SK-N-SH (cell line): ENCODE measurements at regions not wholly inside any gene's neighbourhood (a gene's known extent, or its start where the extent isn't known, plus 50 kb on each side); places are given as distances from the start of the nearest gene placed in this dataset.

Experiments
- CTCF ChIA-PET: fragments of 300-600, 350-600 bp; formaldehyde crosslinking; extraction: SDS; loops from one replicate; lab custom pipeline; 2021; lab: Yijun Ruan, JAX
- POLR2A ChIA-PET: fragments of 350-600 bp; sonication (Branson Sonifier 250); formaldehyde crosslinking; extraction: SDS; loops from one replicate; lab custom pipeline; 2020; ENCODE audit warnings: antibody characterized with exemption, inconsistent platforms; lab: Yijun Ruan, JAX
- DNase-seq: peaks from one replicate; pipeline ENCODE4 v3.0.0; 2012
- H2AFZ ChIP-seq: fragments of 200-600 bp; sonication (generic); 2 replicates; pipeline ENCODE4 v1.8.1; 2016; ENCODE audit warnings: antibody characterized with exemption, mild to moderate bottlenecking, low read depth
- H3F3A ChIP-seq: fragments of 200-600 bp; sonication (generic); replicated peaks from 2 replicates; pipeline ENCODE3; 2016; ENCODE audit warnings: antibody characterized with exemption, mild to moderate bottlenecking; ENCODE audit not compliant: insufficient read depth
- H3K27ac ChIP-seq, 2 experiments: fragments of 200-500 bp in 1 of 2; fragments of 200-600 bp in 1 of 2; sonication (Bioruptor generic) in 1 of 2; sonication (generic), shearing (Covaris generic) in 1 of 2; 2 replicates each; pipeline versions ENCODE4 v1.5.1 to v1.6.1; 2014 to 2016; ENCODE audit warnings: low read depth in 2 of 2, inconsistent platforms in 1 of 2, low read length in 1 of 2, mild to moderate bottlenecking in 1 of 2, mixed read lengths in 1 of 2
- H3K27me3 ChIP-seq: fragments of 200-600 bp; sonication (generic), shearing (Covaris generic); 2 replicates; pipeline ENCODE4 v1.6.1; 2016; ENCODE audit warnings: mixed run types; ENCODE audit not compliant: insufficient read depth
- H3K36me3 ChIP-seq, 2 experiments: fragments of 200-500 bp in 1 of 2; fragments of 200-600 bp in 1 of 2; sonication (Bioruptor generic) in 1 of 2; sonication (generic) in 1 of 2; replicated peaks in 1 of 2; 2 replicates each; pipeline versions ENCODE3 to v1.5.1; 2014 to 2016; ENCODE audit warnings: low read length in 1 of 2, mild to moderate bottlenecking in 1 of 2; ENCODE audit not compliant: insufficient read depth in 2 of 2, control insufficient read depth in 1 of 2
- H3K4me1 ChIP-seq, 2 experiments: fragments of 200-500 bp in 1 of 2; fragments of 200-600 bp in 1 of 2; sonication (Bioruptor generic) in 1 of 2; sonication (generic), shearing (Covaris generic) in 1 of 2; 2 replicates each; pipeline versions ENCODE4 v1.5.1 to v1.6.1; 2014 to 2016; ENCODE audit warnings: low read depth in 1 of 2, low read length in 1 of 2, mixed run types in 1 of 2; ENCODE audit not compliant: insufficient read depth in 2 of 2, control insufficient read depth in 1 of 2
- H3K4me2 ChIP-seq: fragments of 200-600 bp; sonication (generic), shearing (Covaris generic); 2 replicates; pipeline ENCODE4 v1.6.1; 2017; ENCODE audit warnings: mixed run types
- H3K4me3 ChIP-seq, 2 experiments: fragments of 200-500 bp in 1 of 2; fragments of 200-600 bp in 1 of 2; sonication (Bioruptor generic) in 1 of 2; sonication (generic), shearing (Covaris generic) in 1 of 2; 2 replicates each; pipeline versions ENCODE4 v1.5.1 to v1.8.1; 2014 to 2016; ENCODE audit warnings: low read depth in 2 of 2, inconsistent platforms in 1 of 2, low read length in 1 of 2, mild to moderate bottlenecking in 1 of 2, mixed read lengths in 1 of 2, moderate library complexity in 1 of 2
- H3K79me2 ChIP-seq: fragments of 200-600 bp; sonication (generic); 2 replicates; pipeline ENCODE4 v1.8.1; 2017; ENCODE audit warnings: mild to moderate bottlenecking; ENCODE audit not compliant: insufficient read depth
- H3K9ac ChIP-seq: fragments of 200-600 bp; sonication (generic); 2 replicates; pipeline ENCODE4 v1.6.1; 2017; ENCODE audit warnings: mixed run types
- H3K9me2 ChIP-seq: fragments of 200-600 bp; sonication (generic); 2 replicates; pipeline ENCODE4 v1.6.1; 2017; ENCODE audit warnings: mixed run types
- H3K9me3 ChIP-seq: fragments of 200-600 bp; sonication (generic); 2 replicates; pipeline ENCODE4 v1.6.1; 2017; ENCODE audit warnings: mixed run types, mild to moderate bottlenecking, moderate library complexity
- H4K20me1 ChIP-seq: fragments of 200-600 bp; sonication (generic); 2 replicates; pipeline ENCODE4 v1.6.1; 2017; ENCODE audit warnings: mild to moderate bottlenecking, mixed run types; ENCODE audit not compliant: insufficient read depth
- FOSL2 ChIP-seq: IDR thresholded peaks from 2 replicates; pipeline ENCODE4 v1.4.0; 2012; ENCODE audit warnings: low read depth, mild to moderate bottlenecking, moderate library complexity, borderline replicate concordance
- FOXM1 ChIP-seq: IDR thresholded peaks from 2 replicates; pipeline ENCODE4 v1.4.0; 2012; ENCODE audit warnings: low read depth, mild to moderate bottlenecking
- GABPA ChIP-seq: IDR thresholded peaks from 2 replicates; pipeline ENCODE4 v1.4.0; 2012; ENCODE audit warnings: low read depth, mild to moderate bottlenecking
- IRF3 ChIP-seq: fragments of 150-350 bp; IDR thresholded peaks from 2 replicates; pipeline ENCODE4 v1.6.1; 2016; ENCODE audit warnings: mild to moderate bottlenecking, low read depth, low read length
- JUND ChIP-seq: IDR thresholded peaks from 2 replicates; pipeline ENCODE4 v1.4.0; 2012
- MEF2A ChIP-seq: IDR thresholded peaks from 2 replicates; pipeline ENCODE4 v1.4.0; 2012; ENCODE audit warnings: low read depth, borderline replicate concordance
- MXI1 ChIP-seq: IDR thresholded peaks from 2 replicates; pipeline ENCODE4 v1.6.1; 2012; ENCODE audit warnings: mild to moderate bottlenecking, low read depth, low read length, improper control_type of control experiment
- NFIC ChIP-seq: IDR thresholded peaks from 2 replicates; pipeline ENCODE4 v1.4.0; 2012; ENCODE audit warnings: borderline replicate concordance
- NRF1 ChIP-seq: IDR thresholded peaks from 2 replicates; pipeline ENCODE4 v1.6.1; 2012; ENCODE audit warnings: low read depth, mild to moderate bottlenecking, low read length
- PBX3 ChIP-seq: IDR thresholded peaks from 2 replicates; pipeline ENCODE4; 2012
- POLR2AphosphoS5 ChIP-seq: IDR thresholded peaks from 2 replicates; pipeline ENCODE4 v1.6.1; 2012; ENCODE audit warnings: low read depth, low read length
- REST ChIP-seq: IDR thresholded peaks from 2 replicates; pipeline ENCODE4 v1.6.1; 2012; ENCODE audit warnings: mild to moderate bottlenecking, low read depth, low read length, moderate library complexity
- RFX5 ChIP-seq: IDR thresholded peaks from 2 replicates; pipeline ENCODE4 v1.6.1; 2012; ENCODE audit warnings: mild to moderate bottlenecking, improper control_type of control experiment, low read length
- RXRA ChIP-seq: IDR thresholded peaks from 2 replicates; pipeline ENCODE4 v1.4.0; 2012; ENCODE audit warnings: low read depth, mild to moderate bottlenecking, borderline replicate concordance
- TCF12 ChIP-seq: IDR thresholded peaks from 2 replicates; pipeline ENCODE4 v1.4.0; 2012
- TEAD4 ChIP-seq: IDR thresholded peaks from 2 replicates; pipeline ENCODE4 v1.4.0; 2012; ENCODE audit warnings: mild to moderate bottlenecking, borderline replicate concordance; ENCODE audit not compliant: insufficient read depth
- USF2 ChIP-seq: fragments of 150-350 bp; IDR thresholded peaks from 2 replicates; pipeline ENCODE4 v1.6.1; 2017; ENCODE audit warnings: antibody characterized with exemption, low read length, low read depth, borderline replicate concordance
- YY1 ChIP-seq: IDR thresholded peaks from 2 replicates; pipeline ENCODE4 v1.4.0; 2012; ENCODE audit warnings: low read depth, mild to moderate bottlenecking
- WGBS: methylation state at CpG from one replicate; pipeline ENCODE4 v1.1.6; 2017; ENCODE audit warnings: low lambda C conversion rate; 5-methylcytosine and 5-hydroxymethylcytosine counted together
- TF ChIP-seq, protein P1 (sequence below): IDR thresholded peaks from 2 replicates; pipeline ENCODE4 v1.4.0; 2012; ENCODE audit warnings: low read depth

- ChIA-PET POLR2A (no interaction called here), CTCF (interaction anchor here (0.6 to 2.4 kb wide), 2 partner anchors 17 to 205 kb away, joined by 3 to 6 read pairs; no protein-coding TSS in a partner anchor)
- Histone ChIP-seq H3K27ac (no peak overlapping the region), H3K4me3 (no peak overlapping the region), H3K27me3 (no peaks in the 10 kb centered on the region), H3K4me2 (no peak overlapping the region), H3K4me1 (peaks cover 3 to 16% of the 10 kb centered on the region in 2 experiments), H2AFZ (no peak overlapping the region), H3K9me3 (no peaks in the 10 kb centered on the region), H3K9me2 (no peaks in the 10 kb centered on the region), H3F3A (peaks cover 20% of the 10 kb centered on the region), H4K20me1 (no peaks in the 10 kb centered on the region), H3K9ac (no peak overlapping the region), H3K36me3 (no peaks in the 10 kb centered on the region), H3K79me2 (no peaks in the 10 kb centered on the region)
- TF ChIP-seq RFX5 (no peak), NRF1 (no peak), MXI1 (no peak), REST (no peak), FOSL2 (no peak), TEAD4 (no peak), TCF12 (no peak), YY1 (no peak), GABPA (no peak), RXRA (no peak)
- TF ChIP-seq, protein P1, sequence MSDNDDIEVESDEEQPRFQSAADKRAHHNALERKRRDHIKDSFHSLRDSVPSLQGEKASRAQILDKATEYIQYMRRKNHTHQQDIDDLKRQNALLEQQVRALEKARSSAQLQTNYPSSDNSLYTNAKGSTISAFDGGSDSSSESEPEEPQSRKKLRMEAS: no peak
- no peak for DNase-seq
- 84% methylated on average over 1 of the region's 1 CpG for WGBS
Observed at GRCh38 chr13:109351236-109351635, 435.1 kb downstream of the IRS2 start.

DNA sequence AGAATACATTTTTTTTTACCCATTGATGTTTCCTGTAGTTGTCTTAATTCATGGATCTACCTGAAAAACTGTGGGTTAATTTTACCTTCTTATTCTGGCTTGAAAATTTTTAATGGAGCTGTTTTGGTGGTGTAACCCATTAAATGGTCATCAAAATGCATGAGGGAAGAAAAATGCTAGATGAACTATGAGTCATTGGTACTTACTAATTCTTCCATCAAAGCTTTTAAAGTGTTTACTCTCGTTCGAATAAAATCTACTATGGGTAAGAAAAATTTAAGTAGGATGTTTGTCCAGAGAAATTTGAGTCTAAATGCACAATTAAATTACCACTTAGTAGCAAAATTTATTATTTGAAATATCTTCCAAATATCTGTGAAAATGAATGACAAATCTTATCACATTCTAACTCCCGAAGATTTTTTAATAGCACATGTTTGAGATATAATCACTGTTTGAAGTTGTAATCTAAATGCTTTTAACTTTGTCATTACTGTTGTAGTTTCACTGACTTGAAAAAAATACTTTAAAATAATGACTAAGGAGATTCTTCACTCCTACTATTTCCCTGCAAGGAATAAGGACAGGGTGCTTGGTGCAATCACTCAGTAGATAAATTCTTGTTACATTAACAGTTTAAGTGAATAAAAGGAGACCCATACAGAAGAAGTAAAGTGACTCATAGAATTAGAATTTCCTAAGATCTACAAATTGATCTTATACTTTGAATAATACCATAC is 437.7 kb downstream of the IRS2 start:
- Histone ChIP-seq H3F3A (peaks cover 34% of the 10 kb centered on the region), H3K4me1 (peaks cover 23 to 26% of the 10 kb centered on the region in 2 experiments), H3K36me3 (no peaks in the 10 kb centered on the region), H3K27ac (peak overlapping the region; percentile 68 to 69; a peak in 3 of 4 replicates), H3K4me3 (no peak overlapping the region), H2AFZ (no peak overlapping the region), H3K9ac (no peak overlapping the region; the same call in 1 of the 2 replicates), H3K27me3 (no peaks in the 10 kb centered on the region), H3K9me2 (no peaks in the 10 kb centered on the region), H3K79me2 (no peaks in the 10 kb centered on the region), H3K9me3 (no peaks in the 10 kb centered on the region), H4K20me1 (no peaks in the 10 kb centered on the region), H3K4me2 (no peak overlapping the region)
- ChIA-PET CTCF (interaction anchor here (1.1 kb wide), 1 partner anchor 13 kb away, joined by 3 read pairs; no protein-coding TSS in a partner anchor), POLR2A (no interaction called here)
- no peak for DNase-seq
- 5% methylated on average over 3 of the region's 3 CpGs for WGBS
- TF ChIP-seq IRF3 (no peak), POLR2AphosphoS5 (no peak), NFIC (no peak; the same call in 1 of the 2 replicates), JUND (peak; percentile 52), MXI1 (no peak), USF2 (no peak), MEF2A (no peak), FOXM1 (no peak), NRF1 (no peak), RXRA (0 out of 2 replicates have a peak, but pooled peaks have one; percentile 33), PBX3 (peak; percentile 59), GABPA (no peak)
